Stimulated activated CD8-positive, alpha-beta memory T cell treated with anti-CD3 and anti-CD28 coated beads, Interleukin-12 subunit alpha, Interleukin-12 subunit beta, amount 100 ng/mL, for 24 hours (primary cell): ENCODE measurements at regions not wholly inside any gene's neighbourhood (a gene's known extent, or its start where the extent isn't known, plus 50 kb on each side); places are given as distances from the start of the nearest gene placed in this dataset.

Experiments used
- DNase-seq: peaks from one replicate; pipeline ENCODE4 v3.0.0-alpha.2; 2020; ENCODE audit errors: extremely low read depth

GRCh38 chr11:70742553-70743291 lies 344.4 kb downstream of the CTTN start:
- no peak for DNase-seq

- DNase-seq, result no peak
These were observed 345.0 kb downstream of the CTTN start for GRCh38 chr11:70743329-70743728.

DNA sequence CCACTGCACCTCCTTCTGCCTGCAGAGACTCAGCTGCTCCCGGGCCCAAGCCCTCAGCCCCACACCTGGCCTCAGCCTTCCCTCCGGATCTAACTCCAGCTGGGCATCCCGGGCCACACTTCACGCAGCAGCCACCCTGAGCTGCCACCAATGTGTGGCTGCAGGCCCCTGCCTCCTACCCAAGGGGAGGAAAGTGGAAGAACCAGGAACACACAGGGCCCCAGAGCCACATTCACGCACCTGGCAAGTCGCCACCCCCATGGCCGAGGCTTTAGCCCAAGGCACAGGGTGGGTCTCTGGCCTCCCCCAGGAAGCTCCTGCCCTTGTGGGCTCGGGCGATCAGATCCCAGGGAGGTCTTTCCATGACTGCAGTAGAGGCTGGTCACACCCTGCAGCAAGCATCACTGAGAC lies 345.6 kb downstream of the CTTN start:
- no peak for DNase-seq

- DNase-seq, result no peak
These were observed 346.3 kb downstream of the CTTN start for GRCh38 chr11:70744396-70745185.

DNA sequence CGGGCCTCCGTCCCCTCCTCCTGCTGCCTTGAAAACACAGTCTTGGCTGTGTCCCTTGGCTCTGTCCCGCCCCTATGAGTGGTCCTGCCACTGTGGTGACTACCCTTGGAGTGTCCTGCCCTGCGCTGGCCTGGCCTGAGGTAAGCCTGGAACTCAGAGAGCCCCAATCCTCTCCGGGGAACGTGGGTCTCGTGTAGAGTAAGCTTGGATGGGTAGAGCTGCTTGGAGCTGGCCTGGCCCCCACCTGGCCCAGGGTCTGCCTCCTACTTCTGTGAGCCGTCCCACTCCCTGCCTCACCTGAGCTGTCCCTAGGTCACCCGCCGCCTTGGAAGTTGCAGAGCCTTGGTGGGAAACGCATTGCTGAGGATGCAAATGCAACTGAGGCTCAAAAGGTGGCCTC lies 347.1 kb downstream of the CTTN start:
- no peak for DNase-seq

GRCh38 chr11:70745941-70746340 lies 347.6 kb downstream of the CTTN start:
- DNase-seq, result no peak

DNA sequence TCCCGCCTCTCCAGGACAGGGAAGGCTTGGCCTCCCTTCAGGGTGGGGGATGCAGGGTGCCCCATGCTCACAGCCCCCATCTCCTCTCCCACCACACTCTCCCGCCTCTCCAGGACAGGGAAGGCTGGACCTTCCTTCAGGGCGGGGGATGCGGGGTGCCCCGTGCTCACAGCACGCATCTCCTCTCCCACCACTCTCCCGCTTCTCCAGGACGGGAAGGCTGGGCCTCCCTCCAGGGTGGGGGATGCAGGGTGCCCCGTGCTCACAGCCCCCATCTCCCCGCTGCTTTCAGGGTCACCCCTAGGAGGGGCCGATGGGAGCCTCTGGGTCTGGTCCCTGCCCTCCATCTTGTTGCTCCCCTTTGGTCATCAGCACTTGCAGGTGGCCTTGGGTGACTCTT lies 348.0 kb downstream of the CTTN start:
- no peak for DNase-seq

GRCh38 chr11:70747285-70747684 lies 349.0 kb downstream of the CTTN start:
- DNase-seq, result no peak

- no peak for DNase-seq
These were observed 349.6 kb downstream of the CTTN start for GRCh38 chr11:70747921-70748320.

- no peak for DNase-seq
These were observed 352.9 kb downstream of the CTTN start for GRCh38 chr11:70751142-70751734.

- DNase-seq, result peak; percentile 28
These were observed 357.3 kb downstream of the CTTN start for GRCh38 chr11:70755410-70756158.

DNA sequence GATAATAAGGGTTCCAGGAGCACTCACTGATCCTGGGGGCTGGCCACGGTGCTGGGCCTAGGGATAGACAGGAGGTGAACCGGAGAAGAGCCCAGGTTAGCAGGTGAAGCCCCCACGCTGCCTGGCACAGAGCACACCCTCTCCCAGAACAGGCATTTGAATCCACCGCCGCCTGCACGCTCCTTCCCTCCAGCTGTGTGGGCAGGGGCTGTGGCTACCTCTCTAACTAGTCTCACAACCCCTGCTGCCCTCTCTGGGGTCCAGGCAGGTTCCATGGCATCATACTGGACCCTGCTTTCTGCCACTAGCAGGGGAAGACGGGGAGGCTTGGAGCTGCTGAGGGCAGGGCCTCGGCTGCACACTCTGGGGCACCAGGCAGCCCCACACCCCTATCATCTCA lies 358.0 kb downstream of the CTTN start:
- DNase-seq, result no peak

GRCh38 chr11:70756756-70757155 lies 358.4 kb downstream of the CTTN start:
- DNase-seq, result no peak

- DNase-seq, result no peak
These were observed 358.9 kb downstream of the CTTN start for GRCh38 chr11:70757241-70757640.

GRCh38 chr11:70758206-70758605 lies 359.9 kb downstream of the CTTN start:
- DNase-seq, result no peak

DNA sequence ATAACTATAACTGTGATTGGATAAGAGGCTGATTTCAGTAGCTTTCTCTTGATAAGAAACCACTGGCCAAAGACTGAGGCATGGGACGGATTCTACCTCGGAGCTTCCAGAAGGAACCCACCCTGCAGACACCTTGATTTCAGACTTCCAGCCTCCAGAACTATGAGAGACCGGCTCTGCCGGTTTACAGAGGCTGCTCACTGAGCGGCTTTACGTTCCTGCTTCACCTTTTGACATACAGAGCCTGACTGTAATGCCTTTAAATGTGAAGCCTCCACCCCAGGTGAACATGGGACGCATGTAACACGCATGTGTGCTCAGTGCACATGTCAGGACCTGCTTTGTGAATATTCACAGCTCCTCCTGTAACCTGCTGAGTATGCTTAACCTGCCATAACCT lies 361.5 kb downstream of the CTTN start:
- no peak for DNase-seq

DNA sequence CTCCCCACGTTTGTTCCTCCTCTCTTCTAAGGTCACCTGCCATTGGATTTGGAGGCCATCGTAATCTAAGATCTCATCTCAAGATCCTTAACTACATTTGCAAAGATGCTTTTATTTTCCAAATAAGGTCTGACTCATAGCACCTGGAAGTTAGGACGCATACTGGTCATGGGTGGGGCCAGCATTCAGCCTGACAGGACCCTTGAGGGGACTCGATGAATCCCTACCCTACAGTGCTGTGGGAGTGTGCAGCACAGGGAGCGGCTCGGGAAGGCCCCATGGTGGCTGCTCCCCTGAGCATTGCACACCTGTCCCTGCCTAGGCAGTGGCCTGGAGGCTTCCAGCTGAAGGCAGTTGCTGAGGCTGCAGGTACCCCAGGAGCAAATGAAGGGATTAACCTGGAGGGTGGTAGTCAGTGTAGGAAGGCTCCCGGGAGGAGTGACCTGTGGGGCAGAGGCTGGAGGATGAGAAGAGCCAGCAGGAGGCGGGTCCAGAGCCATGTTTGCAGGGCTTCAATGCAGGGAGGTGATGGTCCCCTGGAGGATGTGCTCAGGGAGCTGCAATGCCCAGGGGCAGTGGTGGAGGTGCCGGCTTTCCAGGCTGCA lies 362.2 kb downstream of the CTTN start:
- no peak for DNase-seq

- DNase-seq, result no peak
These were observed 363.0 kb downstream of the CTTN start for GRCh38 chr11:70761094-70761907.

GRCh38 chr11:70761908-70762337 lies 363.6 kb downstream of the CTTN start:
- no peak for DNase-seq

DNA sequence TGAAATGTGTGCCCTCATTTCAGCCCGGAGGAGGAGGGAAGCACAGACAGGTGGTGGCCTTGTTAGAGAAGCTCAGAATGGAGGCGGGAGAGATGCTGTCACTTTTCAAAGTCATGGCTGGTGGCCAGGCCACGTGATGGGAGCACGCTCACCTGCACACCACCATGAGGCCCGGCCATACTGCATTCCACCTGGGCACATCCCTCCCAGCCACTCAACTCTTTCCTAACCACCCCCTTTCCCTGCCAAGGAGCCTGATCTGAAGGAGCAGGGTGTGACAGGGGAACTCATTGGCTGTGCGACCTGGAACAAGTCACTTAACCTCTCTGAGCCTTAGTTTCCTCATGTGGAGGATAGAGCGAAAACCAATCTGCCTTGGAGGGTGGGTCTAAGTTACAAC lies 364.5 kb downstream of the CTTN start:
- DNase-seq, result no peak

DNA sequence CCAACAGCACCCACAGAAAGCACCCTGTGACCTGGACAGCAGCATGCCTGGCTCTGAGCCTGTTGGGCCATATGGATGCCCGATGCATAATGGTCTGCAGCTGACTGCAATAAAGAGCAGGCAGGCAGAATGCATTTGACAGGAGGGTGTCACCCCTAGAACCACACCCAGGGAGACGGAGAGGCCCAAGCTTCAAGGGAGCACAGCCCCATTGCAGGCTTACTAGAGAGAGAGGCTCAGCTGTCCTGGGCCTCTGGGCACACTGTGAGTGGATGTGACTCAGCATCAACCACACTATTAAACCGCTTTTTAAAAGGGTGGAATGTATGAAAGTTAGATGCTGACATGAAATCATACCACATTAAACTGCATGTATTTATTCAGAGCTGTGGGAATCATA lies 365.3 kb downstream of the CTTN start:
- DNase-seq, result no peak
